Endodermal cell (in vitro differentiated cells): ENCODE measurements at regions not wholly inside any gene's neighbourhood (a gene's known extent, or its start where the extent isn't known, plus 50 kb on each side); places are given as distances from the start of the nearest gene placed in this dataset.

Experiments
- DNase-seq: peaks from one replicate; pipeline ENCODE4 v3.0.0-alpha.2; 2017
- H3K27ac ChIP-seq: 2 replicates; pipeline ENCODE4 v1.5.1; 2013; ENCODE audit warnings: mild to moderate bottlenecking, low read depth, low read length, moderate library complexity
- H3K27me3 ChIP-seq: 2 replicates; pipeline ENCODE4 v1.6.1; 2013; ENCODE audit warnings: mild to moderate bottlenecking, low read length, moderate library complexity; ENCODE audit not compliant: insufficient read depth, control insufficient read depth, poor library complexity, severe bottlenecking
- H3K36me3 ChIP-seq: 2 replicates; pipeline ENCODE4 v1.7.0; 2013; ENCODE audit warnings: mild to moderate bottlenecking, low read length, moderate library complexity; ENCODE audit not compliant: control insufficient read depth, insufficient read depth
- H3K4me1 ChIP-seq: one replicate; pipeline ENCODE4 v1.7.0; 2013; ENCODE audit warnings: low read length; ENCODE audit not compliant: control insufficient read depth, insufficient read depth
- H3K4me3 ChIP-seq: 2 replicates; pipeline ENCODE4 v1.5.1; 2013; ENCODE audit warnings: mild to moderate bottlenecking, low read length, moderate library complexity
- H3K9ac ChIP-seq: 2 replicates; pipeline ENCODE4 v1.6.1; 2013; ENCODE audit warnings: mild to moderate bottlenecking, low read length, moderate library complexity; ENCODE audit not compliant: poor library complexity, severe bottlenecking; ENCODE audit errors: extremely low read depth
- H3K9me3 ChIP-seq: 2 replicates; pipeline ENCODE4 v1.6.1; 2013; ENCODE audit warnings: mild to moderate bottlenecking, low read length, moderate library complexity; ENCODE audit not compliant: control insufficient read depth
- H3K27ac Mint-ChIP-seq: 2 replicates; pipeline ENCODE4 v1.8.0; 2020; ENCODE audit warnings: mixed read lengths
- H3K27me3 Mint-ChIP-seq: 2 replicates; pipeline ENCODE4 v1.8.0; 2021; ENCODE audit warnings: mild to moderate bottlenecking, mixed read lengths; ENCODE audit not compliant: insufficient read depth
- H3K36me3 Mint-ChIP-seq: 2 replicates; pipeline ENCODE4 v1.8.0; 2020; ENCODE audit warnings: low read depth, mixed read lengths
- H3K4me1 Mint-ChIP-seq: 2 replicates; pipeline ENCODE4 v1.8.0; 2020; ENCODE audit warnings: mixed read lengths
- H3K4me3 Mint-ChIP-seq: 2 replicates; pipeline ENCODE4 v1.8.0; 2020; ENCODE audit warnings: mild to moderate bottlenecking, moderate library complexity, mixed read lengths
- H3K9me3 Mint-ChIP-seq: 2 replicates; pipeline ENCODE4 v1.8.0; 2020; ENCODE audit warnings: mild to moderate bottlenecking, mixed read lengths
- CTCF ChIP-seq: fragments of 200-600 bp; sonication (generic); conservative IDR thresholded peaks from 2 replicates; pipeline ENCODE4 v1.5.0; 2021; ENCODE audit warnings: antibody characterized with exemption, mild to moderate bottlenecking
- WGBS, 2 experiments: methylation state at CpG; one replicate each; pipeline versions ENCODE4 v1.1.5 to v1.1.7; 2013; ENCODE audit warnings: missing lambda C conversion rate in 2 of 2, mixed read lengths in 1 of 2; ENCODE audit not compliant: insufficient coverage in 1 of 2, insufficient read length in 1 of 2; 5-methylcytosine and 5-hydroxymethylcytosine counted together

GRCh38 chr1:184255560-184255959, 131.3 kb upstream of the C1orf21 start:
- no peak for TF ChIP-seq CTCF
- Histone ChIP-seq H3K36me3 (no peaks in the 10 kb centered on the region), H3K9me3 (peaks cover 12% of the 10 kb centered on the region), H3K27ac (no peak overlapping the region), H3K27me3 (peaks cover 8% of the 10 kb centered on the region), H3K4me1 (peaks cover 4% of the 10 kb centered on the region), H3K9ac (peak overlapping the region; percentile 14), H3K4me3 (no peak overlapping the region)
- H3K9me3 Mint-ChIP-seq, result no peaks in the 10 kb centered on the region
- H3K4me1 Mint-ChIP-seq, result peaks cover 18% of the 10 kb centered on the region
- no peak overlapping the region for H3K4me3 Mint-ChIP-seq
- H3K27ac Mint-ChIP-seq, result no peak overlapping the region
- H3K36me3 Mint-ChIP-seq, result no peaks in the 10 kb centered on the region
- DNase-seq, result no peak
- peaks cover 28% of the 10 kb centered on the region for H3K27me3 Mint-ChIP-seq

- H3K4me1 ChIP-seq, result peaks cover 4% of the 10 kb centered on the region
- H3K36me3 ChIP-seq, result no peaks in the 10 kb centered on the region
- peaks cover 9% of the 10 kb centered on the region for H3K9me3 ChIP-seq
- Mint-ChIP-seq H3K4me3 (no peak overlapping the region), H3K36me3 (no peaks in the 10 kb centered on the region), H3K4me1 (peaks cover 18% of the 10 kb centered on the region), H3K27me3 (peaks cover 25% of the 10 kb centered on the region), H3K27ac (no peak overlapping the region), H3K9me3 (no peaks in the 10 kb centered on the region)
- no peak overlapping the region for H3K9ac ChIP-seq
- 92 to 95% methylated on average over 3 to 4 of the region's 5 CpGs for WGBS, 2 experiments
- H3K4me3 ChIP-seq, result no peak overlapping the region
- H3K27me3 ChIP-seq, result peaks cover 7% of the 10 kb centered on the region
- no peak for TF ChIP-seq CTCF
- DNase-seq, result no peak
- H3K27ac ChIP-seq, result no peak overlapping the region
Measured at GRCh38 chr1:184257873-184258272, 129.0 kb upstream of the C1orf21 start.

- Mint-ChIP-seq H3K27me3 (peaks cover 25% of the 10 kb centered on the region), H3K4me3 (no peak overlapping the region), H3K27ac (no peak overlapping the region), H3K36me3 (no peaks in the 10 kb centered on the region), H3K9me3 (no peaks in the 10 kb centered on the region), H3K4me1 (peaks cover 18% of the 10 kb centered on the region)
- DNase-seq, result no peak
- Histone ChIP-seq H3K9ac (no peak overlapping the region), H3K27me3 (peaks cover 7% of the 10 kb centered on the region), H3K9me3 (peaks cover 8% of the 10 kb centered on the region), H3K27ac (no peak overlapping the region), H3K4me1 (peaks cover 4% of the 10 kb centered on the region), H3K4me3 (no peak overlapping the region), H3K36me3 (no peaks in the 10 kb centered on the region)
- TF ChIP-seq CTCF, result no peak
- WGBS, 2 experiments, result 92 to 97% methylated on average over 3 of the region's 3 CpGs
Measured at GRCh38 chr1:184258525-184258924, 128.3 kb upstream of the C1orf21 start.
